Activated T-cell treated with anti-CD3 and anti-CD28 coated beads, Interleukin-2, amount 50 U/mL, for 4 hours (primary cell): ENCODE measurements at regions not wholly inside any gene's neighbourhood (a gene's known extent, or its start where the extent isn't known, plus 50 kb on each side); places are given as distances from the start of the nearest gene placed in this dataset.

Experiments used
- ATAC-seq, 2 donors: fragments of 200-7000 bp; cut with Tn5 transposase; one replicate each; pipeline ENCODE4 v1.10.0; 2021
- DNase-seq: peaks from one replicate; pipeline ENCODE4 v3.0.0-alpha.2; 2020
- H3K27me3 Mint-ChIP-seq: one replicate; pipeline ENCODE4 v1.8.0; 2021; ENCODE audit warnings: low read depth, mixed read lengths
- H3K36me3 Mint-ChIP-seq: one replicate; pipeline ENCODE4 v1.8.0; 2022; ENCODE audit warnings: mixed read lengths; ENCODE audit not compliant: insufficient read depth
- H3K4me1 Mint-ChIP-seq: one replicate; pipeline ENCODE4 v1.8.0; 2021; ENCODE audit warnings: low read depth, mixed read lengths
- H3K4me3 Mint-ChIP-seq: one replicate; pipeline ENCODE4 v1.8.0; 2021; ENCODE audit warnings: mild to moderate bottlenecking, moderate library complexity, mixed read lengths
- H3K9me3 Mint-ChIP-seq: one replicate; pipeline ENCODE4 v1.8.0; 2021; ENCODE audit warnings: mixed read lengths

GRCh38 chr6:71496018-71496721 lies 207.6 kb downstream of the OGFRL1 start:
- Mint-ChIP-seq H3K4me3 (peak overlapping the region; percentile 33), H3K36me3 (no peaks in the 10 kb centered on the region), H3K9me3 (no peaks in the 10 kb centered on the region), H3K4me1 (peaks cover 10% of the 10 kb centered on the region), H3K27me3 (no peaks in the 10 kb centered on the region)
- DNase-seq (no peak), ATAC-seq (no peak)

- Mint-ChIP-seq H3K4me3 (no peak overlapping the region), H3K9me3 (no peaks in the 10 kb centered on the region), H3K27me3 (no peaks in the 10 kb centered on the region), H3K36me3 (no peaks in the 10 kb centered on the region), H3K4me1 (peaks cover 10% of the 10 kb centered on the region)
- no peak for ATAC-seq
- DNase-seq = no peak
Measured at GRCh38 chr6:71496722-71497033, 208.1 kb downstream of the OGFRL1 start.

- no peaks in the 10 kb centered on the region for H3K27me3 Mint-ChIP-seq
- DNase-seq = no peak
- no peaks in the 10 kb centered on the region for H3K36me3 Mint-ChIP-seq
- peaks cover 10% of the 10 kb centered on the region for H3K4me1 Mint-ChIP-seq
- no peak overlapping the region for H3K4me3 Mint-ChIP-seq
- no peaks in the 10 kb centered on the region for H3K9me3 Mint-ChIP-seq
- ATAC-seq = no peak
Measured at GRCh38 chr6:71498638-71499037, 210.0 kb downstream of the OGFRL1 start.

GRCh38 chr6:71499667-71500066 lies 211.1 kb downstream of the OGFRL1 start:
- no peak overlapping the region for H3K4me3 Mint-ChIP-seq
- no peaks in the 10 kb centered on the region for H3K27me3 Mint-ChIP-seq
- DNase-seq = no peak
- ATAC-seq = no peak
- H3K4me1 Mint-ChIP-seq = peaks cover 10% of the 10 kb centered on the region
- H3K36me3 Mint-ChIP-seq = no peaks in the 10 kb centered on the region
- no peaks in the 10 kb centered on the region for H3K9me3 Mint-ChIP-seq

GRCh38 chr6:71502168-71502567 lies 213.6 kb downstream of the OGFRL1 start:
- Mint-ChIP-seq H3K4me1 (no peaks in the 10 kb centered on the region), H3K4me3 (no peak overlapping the region), H3K27me3 (no peaks in the 10 kb centered on the region), H3K36me3 (no peaks in the 10 kb centered on the region), H3K9me3 (no peaks in the 10 kb centered on the region)
- DNase-seq (no peak), ATAC-seq (no peak)

- Mint-ChIP-seq H3K27me3 (no peaks in the 10 kb centered on the region), H3K9me3 (no peaks in the 10 kb centered on the region), H3K36me3 (no peaks in the 10 kb centered on the region), H3K4me3 (no peak overlapping the region), H3K4me1 (no peaks in the 10 kb centered on the region)
- ATAC-seq (no peak), DNase-seq (no peak)
Measured at GRCh38 chr6:71502956-71503355, 214.3 kb downstream of the OGFRL1 start.

GRCh38 chr6:71507183-71507582 lies 218.6 kb downstream of the OGFRL1 start:
- H3K27me3 Mint-ChIP-seq = peaks cover 3% of the 10 kb centered on the region
- no peaks in the 10 kb centered on the region for H3K36me3 Mint-ChIP-seq
- no peak for DNase-seq
- H3K9me3 Mint-ChIP-seq = no peaks in the 10 kb centered on the region
- no peaks in the 10 kb centered on the region for H3K4me1 Mint-ChIP-seq
- no peak overlapping the region for H3K4me3 Mint-ChIP-seq
- no peak for ATAC-seq

- ATAC-seq (no peak), DNase-seq (no peak)
- Mint-ChIP-seq H3K9me3 (no peaks in the 10 kb centered on the region), H3K27me3 (peaks cover 3% of the 10 kb centered on the region), H3K4me1 (no peaks in the 10 kb centered on the region), H3K4me3 (no peak overlapping the region), H3K36me3 (no peaks in the 10 kb centered on the region)
Measured at GRCh38 chr6:71509191-71510005, 220.8 kb downstream of the OGFRL1 start.

- no peaks in the 10 kb centered on the region for H3K36me3 Mint-ChIP-seq
- peaks cover 3% of the 10 kb centered on the region for H3K27me3 Mint-ChIP-seq
- ATAC-seq (no peak), DNase-seq (no peak)
- no peak overlapping the region for H3K4me3 Mint-ChIP-seq
- no peaks in the 10 kb centered on the region for H3K9me3 Mint-ChIP-seq
- H3K4me1 Mint-ChIP-seq = no peaks in the 10 kb centered on the region
Measured at GRCh38 chr6:71510057-71510713, 221.6 kb downstream of the OGFRL1 start.

GRCh38 chr6:71510856-71511255 lies 222.2 kb downstream of the OGFRL1 start:
- Mint-ChIP-seq H3K27me3 (peaks cover 3% of the 10 kb centered on the region), H3K4me1 (no peaks in the 10 kb centered on the region), H3K9me3 (no peaks in the 10 kb centered on the region), H3K4me3 (no peak overlapping the region), H3K36me3 (no peaks in the 10 kb centered on the region)
- ATAC-seq (no peak), DNase-seq (no peak)

GRCh38 chr6:71512256-71512655 lies 223.6 kb downstream of the OGFRL1 start:
- Mint-ChIP-seq H3K4me3 (no peak overlapping the region), H3K27me3 (peaks cover 3% of the 10 kb centered on the region), H3K4me1 (no peaks in the 10 kb centered on the region), H3K36me3 (no peaks in the 10 kb centered on the region), H3K9me3 (no peaks in the 10 kb centered on the region)
- DNase-seq (no peak), ATAC-seq (no peak)

- ATAC-seq (no peak), DNase-seq (no peak)
- Mint-ChIP-seq H3K36me3 (no peaks in the 10 kb centered on the region), H3K9me3 (no peaks in the 10 kb centered on the region), H3K4me3 (no peak overlapping the region), H3K4me1 (no peaks in the 10 kb centered on the region), H3K27me3 (peaks cover 3% of the 10 kb centered on the region)
Measured at GRCh38 chr6:71513036-71513435, 224.4 kb downstream of the OGFRL1 start.

GRCh38 chr6:71523548-71523947 lies 234.9 kb downstream of the OGFRL1 start:
- no peak for ATAC-seq
- Mint-ChIP-seq H3K4me1 (no peaks in the 10 kb centered on the region), H3K36me3 (no peaks in the 10 kb centered on the region), H3K9me3 (no peaks in the 10 kb centered on the region), H3K4me3 (no peak overlapping the region), H3K27me3 (peaks cover 13% of the 10 kb centered on the region)
- DNase-seq = no peak

- Mint-ChIP-seq H3K9me3 (no peaks in the 10 kb centered on the region), H3K4me1 (no peaks in the 10 kb centered on the region)
Measured at GRCh38 chr6:71524201-71524600, 235.6 kb downstream of the OGFRL1 start.

GRCh38 chr6:71527886-71528285 lies 239.3 kb downstream of the OGFRL1 start:
- Mint-ChIP-seq H3K9me3 (no peaks in the 10 kb centered on the region), H3K4me1 (no peaks in the 10 kb centered on the region), H3K27me3 (peaks cover 14% of the 10 kb centered on the region), H3K4me3 (no peak overlapping the region), H3K36me3 (no peaks in the 10 kb centered on the region)
- DNase-seq (no peak), ATAC-seq (no peak)

More at GRCh38 chr6:71524201-71524600, 235.6 kb downstream of the OGFRL1 start:
- Mint-ChIP-seq H3K4me3 (no peak overlapping the region), H3K27me3 (peaks cover 13% of the 10 kb centered on the region), H3K36me3 (no peaks in the 10 kb centered on the region)
- ATAC-seq = no peak
- DNase-seq = no peak
